Calu3 (cell line): ENCODE measurements at regions not wholly inside any gene's neighbourhood (a gene's known extent, or its start where the extent isn't known, plus 50 kb on each side); places are given as distances from the start of the nearest gene placed in this dataset.

ENCODE experiments used
- BruUV-seq: library from RNA; stranded (reverse); fragments of 400-500 nt; replicated peaks from 2 replicates; lab custom pipeline; 2021; lab: Mats Ljungman, UMichigan
- CTCF ChIA-PET: fragments of 300-600 bp; sonication (Branson Sonifier 250); formaldehyde crosslinking; loops from one replicate; lab custom pipeline; 2022; ENCODE audit warnings: antibody characterized with exemption; lab: Charles Lee
- DNase-seq: peaks from one replicate; pipeline ENCODE4 v3.0.0; 2022
- H3K27ac Mint-ChIP-seq: one replicate; pipeline ENCODE4 v1.8.0; 2022; ENCODE audit warnings: mixed read lengths; ENCODE audit not compliant: unreplicated experiment
- H3K27me3 Mint-ChIP-seq: one replicate; pipeline ENCODE4 v1.8.0; 2022; ENCODE audit warnings: mixed read lengths; ENCODE audit not compliant: unreplicated experiment
- H3K36me3 Mint-ChIP-seq: one replicate; pipeline ENCODE4 v1.8.0; 2022; ENCODE audit warnings: mild to moderate bottlenecking, moderate library complexity, mixed read lengths; ENCODE audit not compliant: insufficient read depth, unreplicated experiment
- H3K4me1 Mint-ChIP-seq: one replicate; pipeline ENCODE4 v1.8.0; 2022; ENCODE audit warnings: mild to moderate bottlenecking, low read depth, mixed read lengths; ENCODE audit not compliant: unreplicated experiment
- H3K4me3 Mint-ChIP-seq: one replicate; pipeline ENCODE4 v1.8.0; 2022; ENCODE audit warnings: mild to moderate bottlenecking, low read depth, moderate library complexity, mixed read lengths; ENCODE audit not compliant: unreplicated experiment
- H3K9me3 Mint-ChIP-seq: one replicate; pipeline ENCODE4 v1.8.0; 2022; ENCODE audit warnings: low read depth, mixed read lengths; ENCODE audit not compliant: unreplicated experiment
- intact Hi-C: fragments of 100-400 bp; cut with micrococcal nuclease; formaldehyde crosslinking; loops from one replicate; pipeline ENCODE4 v1.10.0; 2022; ENCODE audit not compliant: unreplicated experiment
- TF ChIP-seq, protein P1 (sequence below): fragments of 200-600 bp; IDR thresholded peaks from one replicate; pipeline ENCODE4 v1.8.0; 2022; ENCODE audit warnings: antibody characterized with exemption; ENCODE audit not compliant: unreplicated experiment

DNA sequence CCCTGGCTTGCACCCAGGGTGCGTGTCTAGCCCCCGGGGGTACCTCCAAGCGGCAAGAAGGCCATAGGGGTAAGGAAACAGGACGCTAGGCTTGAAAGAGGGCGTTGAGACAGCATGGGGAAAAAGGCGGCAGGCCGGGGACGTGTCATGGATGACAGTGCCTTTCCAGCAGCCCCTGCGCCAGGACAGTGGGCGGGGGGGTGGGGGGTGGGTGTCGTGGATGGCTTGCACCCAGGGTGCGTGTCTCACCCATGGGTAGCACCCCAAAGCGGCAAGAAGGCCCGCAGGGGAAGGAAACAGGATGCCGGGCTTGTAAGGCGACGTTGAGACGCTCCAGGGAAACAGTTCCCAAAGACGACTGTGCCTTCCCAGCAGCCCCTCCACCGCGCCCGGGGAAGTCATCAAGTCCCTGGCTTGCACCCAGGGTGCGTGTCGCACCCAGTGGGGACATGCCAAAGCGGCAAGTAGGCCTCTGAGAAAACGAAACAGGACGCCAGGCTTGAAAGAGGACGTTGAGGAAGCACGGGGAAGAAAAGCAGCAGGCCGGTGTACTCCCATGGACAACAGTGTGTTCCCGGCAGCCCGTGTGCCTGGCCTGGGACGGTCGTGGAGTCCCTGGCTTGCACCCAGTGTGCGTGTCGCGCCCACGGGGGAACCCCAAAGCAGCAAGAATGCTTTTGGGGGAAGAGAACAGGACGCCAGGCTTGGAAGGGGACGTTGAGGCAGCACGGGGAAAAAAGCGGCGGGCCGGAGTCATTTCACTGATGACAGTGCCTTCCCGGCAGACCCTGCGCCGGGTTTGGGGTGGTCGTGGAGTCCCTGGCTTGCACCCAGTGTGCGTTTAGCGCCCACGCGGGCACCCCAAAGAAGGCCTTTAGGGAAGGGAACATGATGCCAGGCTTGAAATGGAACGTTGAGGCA, 163.5 kb upstream of the ALG10B start:
- CTCF ChIA-PET: no interaction called here
- Mint-ChIP-seq H3K9me3 (peaks cover 2% of the 10 kb centered on the region), H3K4me3 (no peak overlapping the region), H3K36me3 (no peaks in the 10 kb centered on the region), H3K27ac (no peak overlapping the region), H3K4me1 (peaks cover 29% of the 10 kb centered on the region), H3K27me3 (no peaks in the 10 kb centered on the region)
- TF ChIP-seq, protein P1, sequence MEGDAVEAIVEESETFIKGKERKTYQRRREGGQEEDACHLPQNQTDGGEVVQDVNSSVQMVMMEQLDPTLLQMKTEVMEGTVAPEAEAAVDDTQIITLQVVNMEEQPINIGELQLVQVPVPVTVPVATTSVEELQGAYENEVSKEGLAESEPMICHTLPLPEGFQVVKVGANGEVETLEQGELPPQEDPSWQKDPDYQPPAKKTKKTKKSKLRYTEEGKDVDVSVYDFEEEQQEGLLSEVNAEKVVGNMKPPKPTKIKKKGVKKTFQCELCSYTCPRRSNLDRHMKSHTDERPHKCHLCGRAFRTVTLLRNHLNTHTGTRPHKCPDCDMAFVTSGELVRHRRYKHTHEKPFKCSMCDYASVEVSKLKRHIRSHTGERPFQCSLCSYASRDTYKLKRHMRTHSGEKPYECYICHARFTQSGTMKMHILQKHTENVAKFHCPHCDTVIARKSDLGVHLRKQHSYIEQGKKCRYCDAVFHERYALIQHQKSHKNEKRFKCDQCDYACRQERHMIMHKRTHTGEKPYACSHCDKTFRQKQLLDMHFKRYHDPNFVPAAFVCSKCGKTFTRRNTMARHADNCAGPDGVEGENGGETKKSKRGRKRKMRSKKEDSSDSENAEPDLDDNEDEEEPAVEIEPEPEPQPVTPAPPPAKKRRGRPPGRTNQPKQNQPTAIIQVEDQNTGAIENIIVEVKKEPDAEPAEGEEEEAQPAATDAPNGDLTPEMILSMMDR: no peak
- no TSS peak for BruUV-seq
- no peak for DNase-seq
- intact Hi-C loops: no loop called here

DNA sequence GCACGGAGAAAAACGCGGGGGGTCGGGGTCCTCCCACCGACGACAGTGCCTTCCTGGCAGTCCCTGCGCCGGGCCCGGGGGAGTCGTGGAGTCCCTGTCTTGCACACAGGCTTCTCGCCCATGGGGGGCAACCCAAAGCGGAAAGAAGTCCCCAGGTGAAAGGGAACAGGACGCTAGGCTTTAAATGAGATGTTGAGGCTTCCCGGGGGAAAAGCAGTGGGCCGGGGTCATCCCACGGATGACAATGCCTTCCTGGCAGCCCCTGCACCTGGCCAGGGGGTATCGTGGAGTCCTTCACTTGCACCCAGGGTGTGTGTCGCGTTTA, 162.9 kb upstream of the ALG10B start:
- BruUV-seq: no TSS peak
- H3K36me3 Mint-ChIP-seq: no peaks in the 10 kb centered on the region
- no peak overlapping the region for H3K27ac Mint-ChIP-seq
- H3K4me1 Mint-ChIP-seq: peaks cover 23% of the 10 kb centered on the region
- H3K9me3 Mint-ChIP-seq: no peaks in the 10 kb centered on the region
- TF ChIP-seq, protein P1: no peak
- H3K27me3 Mint-ChIP-seq: no peaks in the 10 kb centered on the region
- H3K4me3 Mint-ChIP-seq: no peak overlapping the region
- CTCF ChIA-PET: no interaction called here
- no peak for DNase-seq
- intact Hi-C loops: no loop called here

DNA sequence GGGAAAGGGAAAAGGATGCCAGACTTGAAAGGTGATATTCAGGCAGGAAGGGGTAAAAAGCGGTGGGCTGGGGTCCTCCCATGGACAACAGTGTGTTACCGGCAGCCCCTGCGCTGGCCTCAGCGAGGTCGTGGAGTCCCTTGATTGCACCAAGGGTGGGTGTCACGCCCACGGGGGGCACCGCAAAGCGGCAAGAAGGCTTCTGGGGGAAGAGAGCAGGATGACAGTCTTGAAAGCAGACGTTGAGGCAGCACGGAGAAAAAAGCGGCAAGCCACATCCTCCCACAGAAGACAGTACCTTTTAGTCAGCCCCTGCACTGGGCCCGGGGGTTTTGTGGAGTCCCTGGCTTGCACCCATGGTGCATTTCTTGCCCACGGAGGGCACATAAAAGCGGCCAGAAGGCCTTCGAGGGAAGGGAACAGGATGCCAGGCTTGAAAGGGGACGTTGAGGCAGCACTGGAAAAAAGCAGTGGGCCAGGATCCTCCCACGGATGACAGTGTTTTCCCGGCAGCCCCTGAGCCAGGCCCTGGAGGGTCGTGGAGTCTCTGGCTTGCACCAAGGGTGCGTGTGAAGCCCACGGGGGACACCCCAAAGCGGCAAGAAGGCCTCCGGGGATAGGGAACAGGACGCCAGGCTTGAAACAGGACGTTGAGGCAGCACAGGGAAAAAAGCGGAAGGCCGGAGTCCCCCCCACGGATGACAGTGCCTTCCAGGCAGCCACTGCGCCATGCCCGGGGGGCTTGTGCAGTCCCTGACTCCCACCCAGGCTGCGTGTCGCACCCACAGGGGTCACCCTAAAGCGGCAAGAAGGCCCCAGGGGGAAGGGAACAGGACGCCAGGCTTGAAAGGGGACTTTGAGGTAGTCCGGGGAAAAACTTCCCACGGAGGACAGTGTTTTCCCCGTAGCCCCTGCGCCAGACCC, 162.2 kb upstream of the ALG10B start:
- H3K36me3 Mint-ChIP-seq: no peaks in the 10 kb centered on the region
- no TSS peak for BruUV-seq
- no peaks in the 10 kb centered on the region for H3K9me3 Mint-ChIP-seq
- no peak overlapping the region for H3K27ac Mint-ChIP-seq
- peaks cover 16% of the 10 kb centered on the region for H3K4me1 Mint-ChIP-seq
- intact Hi-C loops: no loop called here
- no peak overlapping the region for H3K4me3 Mint-ChIP-seq
- H3K27me3 Mint-ChIP-seq: no peaks in the 10 kb centered on the region
- TF ChIP-seq, protein P1: no peak
- DNase-seq: no peak
- CTCF ChIA-PET: no interaction called here

DNA sequence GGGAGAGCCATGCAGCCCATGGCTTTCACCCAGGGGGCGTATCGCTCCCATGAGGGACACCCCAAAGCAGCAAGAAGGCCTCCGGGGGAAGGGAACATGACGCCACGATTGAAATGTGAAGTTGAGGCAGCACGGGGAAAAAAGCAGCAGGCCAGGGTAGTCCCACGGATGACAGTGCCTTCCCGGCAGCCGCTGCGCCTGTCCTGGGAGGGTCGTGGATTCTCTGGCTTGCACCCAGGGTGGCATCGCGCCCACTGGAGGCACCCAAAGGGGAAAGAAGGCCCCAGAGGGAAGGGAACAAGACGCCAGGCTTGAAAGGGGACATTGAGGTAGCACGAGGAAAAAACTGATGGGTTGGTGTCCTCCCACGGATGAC, 161.6 kb upstream of the ALG10B start:
- no TSS peak for BruUV-seq
- Mint-ChIP-seq H3K27me3 (no peaks in the 10 kb centered on the region), H3K4me3 (no peak overlapping the region), H3K9me3 (no peaks in the 10 kb centered on the region), H3K36me3 (no peaks in the 10 kb centered on the region), H3K4me1 (peaks cover 13% of the 10 kb centered on the region), H3K27ac (no peak overlapping the region)
- DNase-seq: no peak
- CTCF ChIA-PET: no interaction called here
- intact Hi-C loops: no loop called here
- TF ChIP-seq, protein P1: no peak
